WTC11 (cell line): ENCODE measurements at regions not wholly inside any gene's neighbourhood (a gene's known extent, or its start where the extent isn't known, plus 50 kb on each side); places are given as distances from the start of the nearest gene placed in this dataset.

ENCODE experiments used
- ATAC-seq: fragments of 200-7000 bp; cut with Tn5 transposase; 2 replicates; pipeline ENCODE4 v1.10.0; 2021; ENCODE audit warnings: mild to moderate bottlenecking, moderate library complexity
- CTCF ChIA-PET: fragments of 300-600 bp; sonication (Branson Sonifier 250); formaldehyde crosslinking; loops from one replicate; lab custom pipeline; 2021; ENCODE audit warnings: antibody characterized with exemption; lab: Charles Lee
- POLR2A ChIA-PET: fragments of 350-600 bp; sonication (Branson Sonifier 250); formaldehyde crosslinking; loops from one replicate; lab custom pipeline; 2021; ENCODE audit warnings: antibody characterized with exemption; lab: Charles Lee
- DNase-seq: peaks from one replicate; pipeline ENCODE4 v3.0.0; 2021; ENCODE audit warnings: low spot score
- H3K27ac Mint-ChIP-seq: 2 replicates; pipeline ENCODE4 v1.8.0; 2021; ENCODE audit warnings: mixed read lengths
- H3K27me3 Mint-ChIP-seq: 2 replicates; pipeline ENCODE4 v1.8.0; 2021; ENCODE audit warnings: low read depth, mild to moderate bottlenecking, moderate library complexity, mixed read lengths
- H3K36me3 Mint-ChIP-seq: 2 replicates; pipeline ENCODE4 v1.8.0; 2021; ENCODE audit warnings: mixed read lengths
- H3K4me1 Mint-ChIP-seq: 2 replicates; pipeline ENCODE4 v1.8.0; 2022; ENCODE audit warnings: mixed read lengths
- H3K4me3 Mint-ChIP-seq: 2 replicates; pipeline ENCODE4 v1.8.0; 2021; ENCODE audit warnings: mild to moderate bottlenecking, moderate library complexity, mixed read lengths
- H3K9me3 Mint-ChIP-seq: 2 replicates; pipeline ENCODE4 v1.8.0; 2021; ENCODE audit warnings: mixed read lengths
- ESRRA ChIP-seq: sonication (generic); formaldehyde crosslinking; IDR thresholded peaks from 2 replicates; pipeline ENCODE4 v1.8.1; 2022; ENCODE audit warnings: mild to moderate bottlenecking, missing genetic modification reagents, borderline replicate concordance
- ETV6 ChIP-seq: sonication (generic); formaldehyde crosslinking; IDR thresholded peaks from 2 replicates; pipeline ENCODE4 v1.8.1; 2022; ENCODE audit warnings: mild to moderate bottlenecking, missing genetic modification reagents
- FOXJ3 ChIP-seq: sonication (generic); formaldehyde crosslinking; IDR thresholded peaks from 2 replicates; pipeline ENCODE4 v1.9.0; 2021; ENCODE audit warnings: missing genetic modification reagents, mild to moderate bottlenecking, borderline replicate concordance
- FOXP1 ChIP-seq: sonication (generic); formaldehyde crosslinking; IDR thresholded peaks from 2 replicates; pipeline ENCODE4 v1.8.0; 2022; ENCODE audit warnings: missing genetic modification reagents, mild to moderate bottlenecking, moderate library complexity, borderline replicate concordance
- GABPB1 ChIP-seq: sonication (generic); formaldehyde crosslinking; IDR thresholded peaks from 2 replicates; pipeline ENCODE4 v1.8.1; 2023; ENCODE audit warnings: mild to moderate bottlenecking, missing genetic modification reagents
- GRHL2 ChIP-seq: fragments of 250-450 bp; sonication (Bioruptor Pico); IDR thresholded peaks from 2 replicates; pipeline ENCODE4 v1.8.0; 2022; ENCODE audit warnings: mild to moderate bottlenecking, moderate library complexity; ENCODE audit not compliant: insufficient replicate concordance, severe bottlenecking
- GTF2I ChIP-seq: fragments of 250-450 bp; sonication (Bioruptor Pico); conservative IDR thresholded peaks from 2 replicates; pipeline ENCODE4 v1.4.0; 2021; ENCODE audit warnings: mild to moderate bottlenecking
- IRF2 ChIP-seq: sonication (generic); formaldehyde crosslinking; IDR thresholded peaks from 2 replicates; pipeline ENCODE4 v1.8.0; 2022; ENCODE audit warnings: low read depth, missing genetic modification reagents, borderline replicate concordance
- MXD4 ChIP-seq: fragments of 250-450 bp; sonication (Bioruptor Pico); IDR thresholded peaks from 2 replicates; pipeline ENCODE4 v1.8.0; 2021; ENCODE audit warnings: mild to moderate bottlenecking, moderate library complexity, borderline replicate concordance
- NR1H2 ChIP-seq: sonication (generic); formaldehyde crosslinking; IDR thresholded peaks from 2 replicates; pipeline ENCODE4 v1.9.0; 2021; ENCODE audit warnings: mild to moderate bottlenecking, moderate library complexity, missing genetic modification reagents
- NR3C1 ChIP-seq: sonication (generic); formaldehyde crosslinking; conservative IDR thresholded peaks from 2 replicates; pipeline ENCODE4 v1.8.1; 2023; ENCODE audit warnings: low read depth, mild to moderate bottlenecking, missing genetic modification reagents
- OVOL2 ChIP-seq: fragments of 250-450 bp; sonication (Bioruptor Pico); IDR thresholded peaks from 2 replicates; pipeline ENCODE4 v1.9.0; 2021; ENCODE audit warnings: mild to moderate bottlenecking, borderline replicate concordance
- PRDM15 ChIP-seq: sonication (generic); formaldehyde crosslinking; IDR thresholded peaks from 2 replicates; pipeline ENCODE4 v1.8.0; 2022; ENCODE audit warnings: missing genetic modification reagents
- RORB ChIP-seq: fragments of 250-450 bp; sonication (Bioruptor Pico); IDR thresholded peaks from 2 replicates; pipeline ENCODE4 v1.9.0; 2021; ENCODE audit warnings: mild to moderate bottlenecking
- ZNF121 ChIP-seq: sonication (generic); formaldehyde crosslinking; IDR thresholded peaks from 2 replicates; pipeline ENCODE4 v1.8.0; 2023; ENCODE audit warnings: missing genetic modification reagents
- TF ChIP-seq, protein P1 (sequence below): sonication (generic); formaldehyde crosslinking; conservative IDR thresholded peaks from 2 replicates; pipeline ENCODE4 v1.8.1; 2023; ENCODE audit warnings: mild to moderate bottlenecking, low read depth, missing genetic modification reagents, moderate library complexity
- TF ChIP-seq, protein P2 (sequence below): fragments of 250-450 bp; sonication (Bioruptor Pico); conservative IDR thresholded peaks from 2 replicates; pipeline ENCODE4 v1.9.0; 2021; ENCODE audit warnings: mild to moderate bottlenecking
- TF ChIP-seq, protein P3 (sequence below): sonication (generic); formaldehyde crosslinking; IDR thresholded peaks from 2 replicates; pipeline ENCODE4 v1.8.1; 2023; ENCODE audit warnings: mild to moderate bottlenecking, missing genetic modification reagents, moderate library complexity
- TF ChIP-seq, protein P4 (sequence below): sonication (generic); formaldehyde crosslinking; IDR thresholded peaks from 2 replicates; pipeline ENCODE4 v1.8.1; 2022; ENCODE audit warnings: low read depth, missing genetic modification reagents, borderline replicate concordance
- TF ChIP-seq, protein P5 (sequence below): fragments of 250-450 bp; sonication (Bioruptor Pico); IDR thresholded peaks from 2 replicates; pipeline ENCODE4 v1.8.0; 2021; ENCODE audit warnings: mild to moderate bottlenecking

GRCh38 chr1:195789321-195789720, 818.9 kb downstream of the KCNT2 start:
- POLR2A ChIA-PET, result no interaction called here
- DNase-seq (no peak), ATAC-seq (no peak)
- TF ChIP-seq, protein P1, sequence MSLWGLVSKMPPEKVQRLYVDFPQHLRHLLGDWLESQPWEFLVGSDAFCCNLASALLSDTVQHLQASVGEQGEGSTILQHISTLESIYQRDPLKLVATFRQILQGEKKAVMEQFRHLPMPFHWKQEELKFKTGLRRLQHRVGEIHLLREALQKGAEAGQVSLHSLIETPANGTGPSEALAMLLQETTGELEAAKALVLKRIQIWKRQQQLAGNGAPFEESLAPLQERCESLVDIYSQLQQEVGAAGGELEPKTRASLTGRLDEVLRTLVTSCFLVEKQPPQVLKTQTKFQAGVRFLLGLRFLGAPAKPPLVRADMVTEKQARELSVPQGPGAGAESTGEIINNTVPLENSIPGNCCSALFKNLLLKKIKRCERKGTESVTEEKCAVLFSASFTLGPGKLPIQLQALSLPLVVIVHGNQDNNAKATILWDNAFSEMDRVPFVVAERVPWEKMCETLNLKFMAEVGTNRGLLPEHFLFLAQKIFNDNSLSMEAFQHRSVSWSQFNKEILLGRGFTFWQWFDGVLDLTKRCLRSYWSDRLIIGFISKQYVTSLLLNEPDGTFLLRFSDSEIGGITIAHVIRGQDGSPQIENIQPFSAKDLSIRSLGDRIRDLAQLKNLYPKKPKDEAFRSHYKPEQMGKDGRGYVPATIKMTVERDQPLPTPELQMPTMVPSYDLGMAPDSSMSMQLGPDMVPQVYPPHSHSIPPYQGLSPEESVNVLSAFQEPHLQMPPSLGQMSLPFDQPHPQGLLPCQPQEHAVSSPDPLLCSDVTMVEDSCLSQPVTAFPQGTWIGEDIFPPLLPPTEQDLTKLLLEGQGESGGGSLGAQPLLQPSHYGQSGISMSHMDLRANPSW (CRISPR knock-in tag), result no peak
- TF ChIP-seq GRHL2 (CRISPR knock-in tag), result no peak
- TF ChIP-seq ETV6 (CRISPR knock-in tag), result no peak
- no peak for TF ChIP-seq OVOL2 (CRISPR knock-in tag)
- TF ChIP-seq PRDM15 (CRISPR knock-in tag), result no peak
- TF ChIP-seq, protein P2, sequence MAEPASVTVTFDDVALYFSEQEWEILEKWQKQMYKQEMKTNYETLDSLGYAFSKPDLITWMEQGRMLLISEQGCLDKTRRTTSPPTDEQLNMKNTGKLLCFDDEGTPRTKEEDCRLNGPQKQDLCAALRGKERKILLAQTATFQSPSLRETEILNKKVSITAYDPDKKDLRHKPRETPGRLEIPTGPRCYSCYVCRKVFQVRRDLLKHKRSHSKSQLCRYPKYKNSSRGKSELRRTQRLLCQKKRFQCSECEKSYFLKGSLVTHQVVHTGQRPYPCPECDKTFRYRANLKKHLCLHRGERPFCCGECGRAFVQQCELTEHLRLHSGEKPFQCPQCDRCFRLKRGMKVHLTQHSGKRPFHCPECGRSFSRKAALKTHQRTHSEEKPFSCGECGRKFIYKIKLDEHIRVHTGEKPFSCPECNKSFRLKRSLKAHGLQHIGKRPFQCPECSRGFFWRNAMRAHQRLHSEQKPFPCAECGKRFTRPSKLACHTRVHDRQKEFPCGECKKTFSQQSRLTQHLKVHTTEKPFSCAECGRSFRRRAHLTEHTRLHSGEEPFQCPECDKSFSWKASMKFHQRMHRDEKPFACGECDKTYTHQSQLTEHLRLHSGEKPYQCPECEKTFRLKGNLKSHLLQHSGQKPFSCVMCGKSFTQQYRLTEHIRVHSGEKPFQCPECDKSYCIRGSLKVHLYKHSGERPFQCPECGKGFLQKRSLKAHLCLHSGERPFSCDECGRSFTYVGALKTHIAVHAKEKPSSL (CRISPR knock-in tag), result no peak
- no peak for TF ChIP-seq IRF2 (CRISPR knock-in tag)
- no peak for TF ChIP-seq GTF2I (CRISPR knock-in tag)
- TF ChIP-seq NR1H2 (CRISPR knock-in tag), result no peak
- no peak for TF ChIP-seq MXD4
- TF ChIP-seq, protein P3, sequence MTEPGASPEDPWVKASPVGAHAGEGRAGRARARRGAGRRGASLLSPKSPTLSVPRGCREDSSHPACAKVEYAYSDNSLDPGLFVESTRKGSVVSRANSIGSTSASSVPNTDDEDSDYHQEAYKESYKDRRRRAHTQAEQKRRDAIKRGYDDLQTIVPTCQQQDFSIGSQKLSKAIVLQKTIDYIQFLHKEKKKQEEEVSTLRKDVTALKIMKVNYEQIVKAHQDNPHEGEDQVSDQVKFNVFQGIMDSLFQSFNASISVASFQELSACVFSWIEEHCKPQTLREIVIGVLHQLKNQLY (CRISPR knock-in tag), result no peak
- Mint-ChIP-seq H3K27ac (no peak overlapping the region), H3K4me3 (no peak overlapping the region), H3K36me3 (peaks cover 19% of the 10 kb centered on the region), H3K9me3 (peaks cover 20% of the 10 kb centered on the region), H3K4me1 (peaks cover 8% of the 10 kb centered on the region), H3K27me3 (no peaks in the 10 kb centered on the region)
- CTCF ChIA-PET, result no interaction called here

DNA sequence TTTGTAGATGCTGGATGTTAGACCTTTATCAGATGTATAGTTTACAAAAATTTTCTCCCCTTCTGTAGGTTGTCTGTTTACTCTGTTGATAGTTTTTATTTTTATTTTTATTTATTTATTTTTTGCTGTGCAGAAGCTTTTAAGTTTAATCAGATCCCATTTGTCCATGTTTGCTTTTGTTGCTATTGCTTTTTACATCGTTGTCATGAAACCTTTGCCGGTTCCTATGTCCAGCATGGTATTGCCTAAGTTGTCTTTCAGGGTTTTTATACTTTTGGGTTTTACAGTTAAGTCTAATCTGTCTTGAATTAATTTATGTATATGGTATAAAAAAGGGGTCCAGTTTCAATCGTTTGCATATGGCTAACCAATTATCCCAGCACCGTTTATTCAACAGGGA, 819.5 kb downstream of the KCNT2 start:
- CTCF ChIA-PET, result no interaction called here
- H3K9me3 Mint-ChIP-seq, result peaks cover 18% of the 10 kb centered on the region
- TF ChIP-seq FOXP1 (CRISPR knock-in tag) (no peak), ZNF121 (CRISPR knock-in tag) (no peak), FOXJ3 (CRISPR knock-in tag) (no peak), ESRRA (CRISPR knock-in tag) (no peak), GABPB1 (no peak), NR3C1 (CRISPR knock-in tag) (no peak), RORB (CRISPR knock-in tag) (no peak)
- TF ChIP-seq, protein P4, sequence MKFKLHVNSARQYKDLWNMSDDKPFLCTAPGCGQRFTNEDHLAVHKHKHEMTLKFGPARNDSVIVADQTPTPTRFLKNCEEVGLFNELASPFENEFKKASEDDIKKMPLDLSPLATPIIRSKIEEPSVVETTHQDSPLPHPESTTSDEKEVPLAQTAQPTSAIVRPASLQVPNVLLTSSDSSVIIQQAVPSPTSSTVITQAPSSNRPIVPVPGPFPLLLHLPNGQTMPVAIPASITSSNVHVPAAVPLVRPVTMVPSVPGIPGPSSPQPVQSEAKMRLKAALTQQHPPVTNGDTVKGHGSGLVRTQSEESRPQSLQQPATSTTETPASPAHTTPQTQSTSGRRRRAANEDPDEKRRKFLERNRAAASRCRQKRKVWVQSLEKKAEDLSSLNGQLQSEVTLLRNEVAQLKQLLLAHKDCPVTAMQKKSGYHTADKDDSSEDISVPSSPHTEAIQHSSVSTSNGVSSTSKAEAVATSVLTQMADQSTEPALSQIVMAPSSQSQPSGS (CRISPR knock-in tag), result no peak
- TF ChIP-seq, protein P5, sequence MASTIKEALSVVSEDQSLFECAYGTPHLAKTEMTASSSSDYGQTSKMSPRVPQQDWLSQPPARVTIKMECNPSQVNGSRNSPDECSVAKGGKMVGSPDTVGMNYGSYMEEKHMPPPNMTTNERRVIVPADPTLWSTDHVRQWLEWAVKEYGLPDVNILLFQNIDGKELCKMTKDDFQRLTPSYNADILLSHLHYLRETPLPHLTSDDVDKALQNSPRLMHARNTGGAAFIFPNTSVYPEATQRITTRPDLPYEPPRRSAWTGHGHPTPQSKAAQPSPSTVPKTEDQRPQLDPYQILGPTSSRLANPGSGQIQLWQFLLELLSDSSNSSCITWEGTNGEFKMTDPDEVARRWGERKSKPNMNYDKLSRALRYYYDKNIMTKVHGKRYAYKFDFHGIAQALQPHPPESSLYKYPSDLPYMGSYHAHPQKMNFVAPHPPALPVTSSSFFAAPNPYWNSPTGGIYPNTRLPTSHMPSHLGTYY (CRISPR knock-in tag), result no peak

More for the DNA sequence above, 819.5 kb downstream of the KCNT2 start:
- Mint-ChIP-seq H3K4me1 (peaks cover 5% of the 10 kb centered on the region; the same call in 1 of the 2 replicates), H3K27me3 (no peaks in the 10 kb centered on the region), H3K36me3 (peaks cover 17% of the 10 kb centered on the region), H3K27ac (no peak overlapping the region), H3K4me3 (no peak overlapping the region)
- ATAC-seq (no peak), DNase-seq (no peak)
- POLR2A ChIA-PET, result no interaction called here
